ENCODE measurements at regions not wholly inside any gene's neighbourhood (a gene's known extent, or its start where the extent isn't known, plus 50 kb on each side); places are given as distances from the start of the nearest gene placed in this dataset.

GRCh38 chr11:121833970-121834369 is 282.0 kb downstream of the BLID start:
- no peak for TF ChIP-seq CTCF (IDR thresholded peaks at IDR 0.05)
- no peak for TF ChIP-seq POLR2A (IDR thresholded peaks at IDR 0.05)
